HEK293 (cell line): ENCODE measurements at regions not wholly inside any gene's neighbourhood (a gene's known extent, or its start where the extent isn't known, plus 50 kb on each side); places are given as distances from the start of the nearest gene placed in this dataset.

Source experiments
- CTCF ChIA-PET: fragments of 350-600 bp; formaldehyde crosslinking; extraction: SDS; loops from one replicate; lab custom pipeline; 2021; ENCODE audit warnings: antibody characterized with exemption; lab: Yijun Ruan, JAX
- POLR2A ChIA-PET: fragments of 300-600 bp; formaldehyde crosslinking; extraction: SDS; loops from one replicate; lab custom pipeline; 2020; ENCODE audit warnings: antibody characterized with exemption, inconsistent platforms; lab: Yijun Ruan, JAX
- H3K27ac ChIP-seq: fragments of 200-500 bp; sonication (Bioruptor generic); 2 replicates; pipeline ENCODE4 v1.5.1; 2014; ENCODE audit warnings: low read depth, low read length, control low read depth, inconsistent platforms; ENCODE audit errors: extremely low read depth
- H3K36me3 ChIP-seq, 2 experiments: fragments of 200-500 bp in 1 of 2; sonication (Bioruptor generic) in 1 of 2; 1 replicate in 1 of 2; 2 replicates in 1 of 2; pipeline ENCODE4 v1.5.1; 2014 to 2017; ENCODE audit warnings: inconsistent platforms in 2 of 2, low read length in 2 of 2; ENCODE audit not compliant: control insufficient read depth in 2 of 2, insufficient read depth in 1 of 2
- H3K4me1 ChIP-seq: fragments of 200-500 bp; sonication (Bioruptor generic); 2 replicates; pipeline ENCODE4 v1.5.1; 2014; ENCODE audit warnings: mild to moderate bottlenecking, low read length, inconsistent platforms; ENCODE audit not compliant: control insufficient read depth, insufficient read depth
- H3K4me3 ChIP-seq: 2 replicates; pipeline ENCODE4 v1.5.1; 2011; ENCODE audit warnings: low read depth, mild to moderate bottlenecking, control low read depth, low read length, moderate library complexity
- H3K9me3 ChIP-seq: fragments of 200-500 bp; sonication (Bioruptor generic); 2 replicates; pipeline ENCODE4 v1.5.1; 2014; ENCODE audit warnings: low read depth, low read length, inconsistent platforms; ENCODE audit not compliant: control insufficient read depth, insufficient read depth
- BCL11A ChIP-seq: fragments of 450-650 bp; formaldehyde crosslinking; IDR thresholded peaks from 2 replicates; pipeline ENCODE4 v1.5.1; 2016; ENCODE audit warnings: low read depth, missing biosample characterization, missing genetic modification characterization
- GLI4 ChIP-seq: fragments of 450-650 bp; formaldehyde crosslinking; IDR thresholded peaks from 2 replicates; pipeline ENCODE4 v1.5.1; 2016; ENCODE audit warnings: missing biosample characterization, missing genetic modification characterization
- HIC1 ChIP-seq: fragments of 450-650 bp; formaldehyde crosslinking; IDR thresholded peaks from 2 replicates; pipeline ENCODE4 v1.5.1; 2016; ENCODE audit warnings: missing biosample characterization, missing genetic modification characterization
- KLF16 ChIP-seq: fragments of 450-650 bp; formaldehyde crosslinking; IDR thresholded peaks from 2 replicates; pipeline ENCODE4 v1.5.1; 2017; ENCODE audit warnings: missing biosample characterization, missing genetic modification characterization
- PRDM4 ChIP-seq: fragments of 450-650 bp; formaldehyde crosslinking; IDR thresholded peaks from 2 replicates; pipeline ENCODE4 v1.5.1; 2017; ENCODE audit warnings: missing biosample characterization, missing genetic modification characterization
- PRDM6 ChIP-seq: fragments of 450-650 bp; formaldehyde crosslinking; IDR thresholded peaks from 2 replicates; pipeline ENCODE4 v1.5.1; 2017; ENCODE audit warnings: missing biosample characterization, missing genetic modification characterization
- RBAK ChIP-seq: fragments of 450-650 bp; formaldehyde crosslinking; IDR thresholded peaks from 2 replicates; pipeline ENCODE4 v1.5.1; 2016; ENCODE audit warnings: missing biosample characterization, missing genetic modification characterization
- REPIN1 ChIP-seq: fragments of 450-650 bp; formaldehyde crosslinking; IDR thresholded peaks from 2 replicates; pipeline ENCODE4 v1.5.1; 2017; ENCODE audit warnings: missing biosample characterization, missing genetic modification characterization, low read depth
- SALL2 ChIP-seq: fragments of 450-650 bp; formaldehyde crosslinking; IDR thresholded peaks from 2 replicates; pipeline ENCODE4 v1.5.0; 2017; ENCODE audit warnings: missing biosample characterization, mild to moderate bottlenecking, missing genetic modification characterization, borderline replicate concordance
- ZBTB17 ChIP-seq: fragments of 450-650 bp; formaldehyde crosslinking; IDR thresholded peaks from 2 replicates; pipeline ENCODE4 v1.5.1; 2016; ENCODE audit warnings: missing biosample characterization, missing genetic modification characterization
- ZEB2 ChIP-seq: fragments of 450-650 bp; formaldehyde crosslinking; IDR thresholded peaks from 2 replicates; pipeline ENCODE4 v1.5.1; 2016; ENCODE audit warnings: missing biosample characterization, missing genetic modification characterization
- ZFP37 ChIP-seq: fragments of 450-650 bp; formaldehyde crosslinking; IDR thresholded peaks from 2 replicates; pipeline ENCODE4 v1.5.1; 2016; ENCODE audit warnings: missing biosample characterization, missing genetic modification characterization
- ZFP69B ChIP-seq: fragments of 450-650 bp; formaldehyde crosslinking; IDR thresholded peaks from 2 replicates; pipeline ENCODE4 v1.5.1; 2016; ENCODE audit warnings: missing biosample characterization, missing genetic modification characterization
- ZNF112 ChIP-seq: fragments of 450-650 bp; formaldehyde crosslinking; IDR thresholded peaks from 2 replicates; pipeline ENCODE4 v1.5.0; 2017; ENCODE audit warnings: missing biosample characterization, missing genetic modification characterization
- ZNF155 ChIP-seq: fragments of 450-650 bp; formaldehyde crosslinking; IDR thresholded peaks from 2 replicates; pipeline ENCODE4 v1.5.1; 2016; ENCODE audit warnings: missing biosample characterization, missing genetic modification characterization
- ZNF157 ChIP-seq: fragments of 450-650 bp; formaldehyde crosslinking; IDR thresholded peaks from 2 replicates; pipeline ENCODE4 v1.5.1; 2016; ENCODE audit warnings: missing biosample characterization, missing genetic modification characterization
- ZNF174 ChIP-seq: fragments of 450-650 bp; formaldehyde crosslinking; IDR thresholded peaks from 2 replicates; pipeline ENCODE4 v1.5.0; 2017; ENCODE audit warnings: missing biosample characterization, mild to moderate bottlenecking, missing genetic modification characterization
- ZNF175 ChIP-seq: fragments of 450-650 bp; formaldehyde crosslinking; IDR thresholded peaks from 2 replicates; pipeline ENCODE4 v1.5.1; 2016; ENCODE audit warnings: missing biosample characterization, missing genetic modification characterization
- ZNF184 ChIP-seq: fragments of 450-650 bp; IDR thresholded peaks from 2 replicates; pipeline ENCODE4 v1.5.1; 2018; ENCODE audit warnings: missing biosample characterization, mild to moderate bottlenecking, missing genetic modification characterization
- ZNF26 ChIP-seq: fragments of 450-650 bp; formaldehyde crosslinking; IDR thresholded peaks from 2 replicates; pipeline ENCODE4 v1.5.1; 2016; ENCODE audit warnings: missing biosample characterization, missing genetic modification characterization
- ZNF398 ChIP-seq: fragments of 450-650 bp; formaldehyde crosslinking; IDR thresholded peaks from 2 replicates; pipeline ENCODE4 v1.5.1; 2017; ENCODE audit warnings: missing biosample characterization, missing genetic modification characterization
- ZNF404 ChIP-seq: fragments of 450-650 bp; formaldehyde crosslinking; IDR thresholded peaks from 2 replicates; pipeline ENCODE4 v1.5.1; 2017; ENCODE audit warnings: missing biosample characterization, missing genetic modification characterization
- ZNF530 ChIP-seq: fragments of 450-650 bp; formaldehyde crosslinking; IDR thresholded peaks from 2 replicates; pipeline ENCODE4 v1.5.1; 2016; ENCODE audit warnings: low read depth, missing biosample characterization, missing genetic modification characterization
- ZNF654 ChIP-seq: fragments of 450-650 bp; formaldehyde crosslinking; IDR thresholded peaks from 2 replicates; pipeline ENCODE4 v1.5.1; 2016; ENCODE audit warnings: low read depth, missing biosample characterization, missing genetic modification characterization
- ZNF76 ChIP-seq: fragments of 450-650 bp; formaldehyde crosslinking; IDR thresholded peaks from 2 replicates; pipeline ENCODE4; 2016; ENCODE audit warnings: low read depth, missing biosample characterization, missing genetic modification characterization, borderline replicate concordance
- ZSCAN30 ChIP-seq: fragments of 450-650 bp; IDR thresholded peaks from 2 replicates; pipeline ENCODE4 v1.5.1; 2018; ENCODE audit warnings: missing biosample characterization, mild to moderate bottlenecking, missing genetic modification characterization, moderate library complexity

GRCh38 chr1:218501161-218501560 is 156.0 kb downstream of the TGFB2 start (continued):
- TF ChIP-seq HIC1 (tag by site-specific recombination) (no peak), ZNF112 (tag by site-specific recombination) (no peak), ZNF404 (tag by site-specific recombination) (no peak)

- TF ChIP-seq RBAK (tag by site-specific recombination) (no peak), ZNF26 (tag by site-specific recombination) (no peak), ZBTB17 (no peak), ZSCAN30 (tag by site-specific recombination) (no peak), ZEB2 (tag by site-specific recombination) (no peak), ZNF157 (tag by site-specific recombination) (no peak), ZNF530 (tag by site-specific recombination) (no peak), PRDM6 (tag by site-specific recombination) (no peak), ZNF76 (tag by site-specific recombination) (no peak), ZNF155 (tag by site-specific recombination) (no peak), ZNF398 (tag by site-specific recombination) (no peak), ZNF654 (no peak), ZNF184 (no peak)
- Histone ChIP-seq H3K27ac (no peak overlapping the region), H3K36me3 (no peaks in the 10 kb centered on the region), H3K4me3 (no peak overlapping the region), H3K4me1 (no peaks in the 10 kb centered on the region), H3K9me3 (no peaks in the 10 kb centered on the region)
- ChIA-PET CTCF (no interaction called here), POLR2A (interaction anchor here (0.6 kb wide), 1 partner anchor 9 kb away, joined by 3 read pairs; no protein-coding TSS in a partner anchor)
Observed at GRCh38 chr1:218502383-218502782, 157.2 kb downstream of the TGFB2 start.

- H3K27ac ChIP-seq, result no peak overlapping the region
- POLR2A ChIA-PET, result no interaction called here
- CTCF ChIA-PET, result interaction anchor here (1.4 kb wide), 1 partner anchor 15 kb away, joined by 3 read pairs; no protein-coding TSS in a partner anchor
- no peaks in the 10 kb centered on the region for H3K36me3 ChIP-seq
- H3K4me3 ChIP-seq, result no peak overlapping the region
- H3K4me1 ChIP-seq, result no peaks in the 10 kb centered on the region
- no peaks in the 10 kb centered on the region for H3K9me3 ChIP-seq
- TF ChIP-seq BCL11A (tag by site-specific recombination) (no peak), ZNF174 (tag by site-specific recombination) (no peak), ZNF157 (tag by site-specific recombination) (no peak), GLI4 (tag by site-specific recombination) (no peak), PRDM4 (tag by site-specific recombination) (no peak), SALL2 (tag by site-specific recombination) (no peak), ZNF175 (tag by site-specific recombination) (no peak), KLF16 (tag by site-specific recombination) (no peak), ZNF404 (tag by site-specific recombination) (no peak), REPIN1 (tag by site-specific recombination) (no peak), ZFP37 (tag by site-specific recombination) (no peak), ZFP69B (tag by site-specific recombination) (no peak)
Observed at GRCh38 chr1:218503102-218503501, 158.0 kb downstream of the TGFB2 start.
